Suprapubic skin (tissue), 4 donors: ENCODE measurements at regions not wholly inside any gene's neighbourhood (a gene's known extent, or its start where the extent isn't known, plus 50 kb on each side); places are given as distances from the start of the nearest gene placed in this dataset.

Experiments
- DNase-seq, 2 donors: peaks; one replicate each; pipeline ENCODE4 v3.0.0-alpha.2; 2019; ENCODE audit warnings: low spot score in 2 of 2
- H3K27ac ChIP-seq: fragments of 200-600 bp; sonication (generic); one replicate; pipeline ENCODE4 v1.5.1; 2019
- H3K27me3 ChIP-seq: fragments of 200-600 bp; sonication (generic); one replicate; pipeline ENCODE4 v1.5.1; 2019
- H3K36me3 ChIP-seq: fragments of 200-600 bp; sonication (generic); one replicate; pipeline ENCODE4 v1.5.1; 2019
- H3K4me1 ChIP-seq: fragments of 200-600 bp; sonication (generic); one replicate; pipeline ENCODE4 v1.5.1; 2019
- H3K4me3 ChIP-seq: fragments of 200-600 bp; sonication (generic); one replicate; pipeline ENCODE4 v1.5.1; 2019; ENCODE audit warnings: mild to moderate bottlenecking
- H3K9me3 ChIP-seq: fragments of 200-600 bp; sonication (generic); one replicate; pipeline ENCODE4 v1.5.1; 2019
- EP300 ChIP-seq: sonication (generic); formaldehyde crosslinking; IDR thresholded peaks from one replicate; pipeline ENCODE4 v1.6.1; 2017; ENCODE audit warnings: antibody characterized with exemption
- POLR2A ChIP-seq, 2 donors: fragments of 450-650 bp; IDR thresholded peaks; one replicate each; pipeline ENCODE4 v1.6.1; 2017; ENCODE audit warnings: antibody characterized with exemption in 2 of 2, mild to moderate bottlenecking in 2 of 2, moderate library complexity in 2 of 2
- POLR2AphosphoS5 ChIP-seq, 3 donors: sonication (generic); formaldehyde crosslinking; IDR thresholded peaks; one replicate each; pipeline ENCODE4 v1.6.1; 2017; ENCODE audit warnings: antibody characterized with exemption in 3 of 3
- WGBS: methylation state at CpG from one replicate; pipeline ENCODE4 v1.1.5; 2018; 5-methylcytosine and 5-hydroxymethylcytosine counted together
- TF ChIP-seq, protein P1 (sequence below), 2 donors: fragments of 200-600 bp in 1 of 2; fragments of 450-650 bp in 1 of 2; sonication (generic) in 1 of 2; IDR thresholded peaks; one replicate each; pipeline ENCODE4 v1.5.1; 2016 to 2019; ENCODE audit warnings: antibody characterized with exemption in 2 of 2, mild to moderate bottlenecking in 1 of 2, moderate library complexity in 1 of 2

DNA sequence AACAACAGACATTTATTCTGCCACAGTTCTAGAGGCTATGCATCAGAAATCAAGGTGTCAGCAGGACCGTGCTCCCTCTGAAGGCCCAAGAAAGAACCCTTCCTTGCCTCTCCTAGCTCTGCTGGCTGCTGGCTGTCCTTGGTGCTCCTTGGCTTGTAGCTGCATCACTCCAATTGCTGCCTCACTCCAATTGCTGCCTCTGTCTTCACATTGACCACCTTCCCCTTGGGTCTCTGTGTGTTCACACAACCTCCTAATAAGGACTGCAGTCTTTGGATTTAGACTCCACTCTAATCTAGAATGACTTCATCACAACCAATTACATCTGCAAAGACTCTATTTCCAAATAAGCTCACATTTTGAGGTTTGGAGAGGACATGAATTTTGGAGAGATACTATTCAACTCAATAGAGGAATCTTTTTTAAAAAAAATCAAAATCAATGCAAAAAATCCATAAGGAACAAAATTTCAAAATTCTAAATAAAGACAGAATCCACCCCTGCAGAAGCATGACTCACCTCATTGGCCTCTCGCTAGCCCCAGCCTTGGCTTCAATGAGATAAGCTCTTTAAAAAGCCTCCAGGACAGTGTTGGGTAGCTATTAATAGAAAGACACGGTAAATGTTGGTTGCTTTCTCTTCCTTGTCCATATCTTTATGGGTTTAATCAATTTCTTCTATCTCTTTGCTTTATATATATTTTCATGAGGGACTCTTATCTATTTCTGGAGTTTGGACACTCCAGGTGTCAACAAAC, 267.6 kb upstream of the MGAT5 start:
- WGBS = 53% methylated on average over 3 of the region's 3 CpGs
- Histone ChIP-seq H3K9me3 (no peaks in the 10 kb centered on the region), H3K4me1 (no peaks in the 10 kb centered on the region), H3K4me3 (no peak overlapping the region), H3K36me3 (no peaks in the 10 kb centered on the region), H3K27ac (no peak overlapping the region), H3K27me3 (peaks cover 3% of the 10 kb centered on the region)
- TF ChIP-seq EP300 (no peak), POLR2AphosphoS5 (IDR thresholded peaks at IDR 0.05) (no peak), POLR2A (IDR thresholded peaks at IDR 0.05) (no peak)
- TF ChIP-seq, protein P1, sequence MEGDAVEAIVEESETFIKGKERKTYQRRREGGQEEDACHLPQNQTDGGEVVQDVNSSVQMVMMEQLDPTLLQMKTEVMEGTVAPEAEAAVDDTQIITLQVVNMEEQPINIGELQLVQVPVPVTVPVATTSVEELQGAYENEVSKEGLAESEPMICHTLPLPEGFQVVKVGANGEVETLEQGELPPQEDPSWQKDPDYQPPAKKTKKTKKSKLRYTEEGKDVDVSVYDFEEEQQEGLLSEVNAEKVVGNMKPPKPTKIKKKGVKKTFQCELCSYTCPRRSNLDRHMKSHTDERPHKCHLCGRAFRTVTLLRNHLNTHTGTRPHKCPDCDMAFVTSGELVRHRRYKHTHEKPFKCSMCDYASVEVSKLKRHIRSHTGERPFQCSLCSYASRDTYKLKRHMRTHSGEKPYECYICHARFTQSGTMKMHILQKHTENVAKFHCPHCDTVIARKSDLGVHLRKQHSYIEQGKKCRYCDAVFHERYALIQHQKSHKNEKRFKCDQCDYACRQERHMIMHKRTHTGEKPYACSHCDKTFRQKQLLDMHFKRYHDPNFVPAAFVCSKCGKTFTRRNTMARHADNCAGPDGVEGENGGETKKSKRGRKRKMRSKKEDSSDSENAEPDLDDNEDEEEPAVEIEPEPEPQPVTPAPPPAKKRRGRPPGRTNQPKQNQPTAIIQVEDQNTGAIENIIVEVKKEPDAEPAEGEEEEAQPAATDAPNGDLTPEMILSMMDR (IDR thresholded peaks at IDR 0.05) = no peak
- DNase-seq = no peak

DNA sequence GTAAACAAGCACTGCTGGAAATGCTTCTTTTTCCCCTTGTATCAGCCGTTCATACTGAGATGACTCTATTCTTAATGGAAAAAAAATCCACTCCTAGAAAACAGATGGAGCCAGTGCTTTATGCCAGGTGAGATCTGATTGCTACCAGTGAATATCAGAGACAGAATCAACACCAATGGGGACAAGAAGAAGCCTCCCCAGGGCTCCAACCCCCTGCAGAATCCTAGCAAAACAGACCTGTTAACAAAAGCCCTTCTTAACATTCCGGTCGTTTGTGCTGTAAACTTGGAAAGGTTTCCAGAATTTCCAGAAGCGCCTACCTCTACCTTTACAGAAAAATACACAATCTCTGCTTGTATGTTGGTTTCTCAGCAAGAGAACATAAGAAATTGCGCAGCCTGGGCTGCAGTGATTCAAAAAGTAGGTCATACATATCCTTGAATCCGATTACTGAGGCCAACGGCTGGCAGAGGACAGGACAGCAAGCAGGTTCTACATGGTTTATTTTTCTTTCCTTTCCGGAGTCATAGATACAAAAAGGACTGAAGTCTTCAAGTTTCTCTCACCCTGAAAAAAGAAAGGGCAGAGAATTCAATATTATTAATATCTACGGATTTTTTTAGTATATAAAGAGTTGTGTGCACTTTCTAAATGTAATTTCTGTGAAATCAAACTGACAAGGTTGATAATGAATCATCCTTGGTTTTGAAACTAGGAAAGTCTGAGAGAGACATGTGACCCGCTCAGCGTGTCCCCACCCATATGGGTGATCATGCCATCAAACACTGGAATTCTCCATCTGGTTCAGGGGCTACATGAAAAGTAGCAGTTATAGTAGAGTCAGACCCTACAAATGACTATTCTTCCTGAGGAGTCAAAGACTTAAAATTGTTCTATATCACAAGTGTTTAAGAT, 266.7 kb upstream of the MGAT5 start:
- Histone ChIP-seq H3K27me3 (peaks cover 3% of the 10 kb centered on the region), H3K4me3 (no peak overlapping the region), H3K9me3 (no peaks in the 10 kb centered on the region), H3K27ac (no peak overlapping the region), H3K36me3 (no peaks in the 10 kb centered on the region), H3K4me1 (no peaks in the 10 kb centered on the region)
- no peak for DNase-seq
- WGBS = 45% methylated on average over 11 of the region's 11 CpGs
- TF ChIP-seq, protein P1 (IDR thresholded peaks at IDR 0.05) = no peak
- TF ChIP-seq EP300 (no peak), POLR2AphosphoS5 (IDR thresholded peaks at IDR 0.05) (no peak), POLR2A (IDR thresholded peaks at IDR 0.05) (no peak)

DNA sequence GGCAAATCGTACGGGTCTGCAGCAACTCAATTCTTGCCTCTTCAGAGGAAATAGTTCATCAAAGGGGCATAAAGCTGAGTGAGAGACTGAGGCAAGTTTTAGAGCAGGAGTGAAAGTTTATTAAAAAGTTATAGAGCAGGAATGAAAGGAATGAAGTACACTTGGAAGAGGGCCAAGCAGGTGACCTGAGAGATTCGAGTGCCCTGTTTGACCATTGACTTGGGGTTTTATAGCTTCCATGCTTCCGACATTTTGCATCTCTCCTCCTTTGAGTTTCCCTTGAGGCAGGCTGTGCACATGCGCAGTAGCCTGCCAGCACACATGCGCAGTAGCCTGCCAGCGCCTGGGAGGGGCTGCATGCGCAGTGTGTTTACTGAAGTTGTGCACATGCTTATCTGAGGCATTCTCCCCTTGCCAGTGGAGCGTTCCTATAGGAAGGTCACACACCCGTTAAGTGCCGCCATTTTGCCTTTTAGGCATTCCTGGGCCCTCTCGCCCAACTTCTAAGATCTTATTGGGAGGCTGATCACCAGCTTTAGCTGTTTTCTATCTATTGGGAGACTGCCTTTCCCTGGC, 265.5 kb upstream of the MGAT5 start:
- WGBS = 90% methylated on average over 12 of the region's 12 CpGs
- DNase-seq = no peak
- Histone ChIP-seq H3K4me3 (no peak overlapping the region), H3K4me1 (no peaks in the 10 kb centered on the region), H3K27me3 (peaks cover 3% of the 10 kb centered on the region), H3K9me3 (no peaks in the 10 kb centered on the region), H3K36me3 (no peaks in the 10 kb centered on the region), H3K27ac (no peak overlapping the region)
- TF ChIP-seq EP300 = no peak
- no peak for TF ChIP-seq POLR2A (IDR thresholded peaks at IDR 0.05)
- TF ChIP-seq, protein P1 (IDR thresholded peaks at IDR 0.05) = no peak
- TF ChIP-seq POLR2AphosphoS5 (IDR thresholded peaks at IDR 0.05) = no peak

DNA sequence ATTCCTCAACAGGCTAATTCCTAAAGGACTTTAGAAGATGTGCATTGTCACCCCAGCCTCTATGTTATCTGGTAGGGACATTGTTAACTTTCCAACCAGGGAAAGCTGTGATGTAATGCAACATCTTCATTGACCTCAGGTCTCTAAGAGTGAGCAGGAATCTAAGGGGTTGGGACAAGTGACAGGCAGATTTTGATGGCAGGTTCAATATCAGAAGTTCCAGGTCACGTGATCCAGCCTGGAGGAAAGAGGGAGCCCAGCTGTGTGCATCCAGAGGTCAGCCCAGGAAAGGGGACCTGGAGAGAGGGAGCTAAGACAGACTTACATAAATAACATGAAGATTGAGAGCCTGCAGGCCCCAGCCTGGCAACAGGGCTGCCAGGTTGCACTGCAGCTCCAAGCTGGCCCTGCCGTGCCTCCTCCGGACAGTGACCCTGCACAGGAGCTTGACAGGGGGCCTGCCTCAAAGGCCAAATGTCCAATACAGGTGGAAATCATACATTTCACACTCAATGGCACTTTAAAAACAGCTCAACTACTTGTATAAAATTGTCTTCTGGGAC, 262.2 kb upstream of the MGAT5 start:
- Histone ChIP-seq H3K9me3 (no peaks in the 10 kb centered on the region), H3K4me3 (no peak overlapping the region), H3K27me3 (no peaks in the 10 kb centered on the region), H3K27ac (no peak overlapping the region), H3K4me1 (no peaks in the 10 kb centered on the region), H3K36me3 (no peaks in the 10 kb centered on the region)
- no peak for DNase-seq
- WGBS = 83% methylated on average over 3 of the region's 3 CpGs
- TF ChIP-seq, protein P1 (IDR thresholded peaks at IDR 0.05) = no peak
- TF ChIP-seq POLR2A (IDR thresholded peaks at IDR 0.05) = no peak
- no peak for TF ChIP-seq POLR2AphosphoS5 (IDR thresholded peaks at IDR 0.05)
- no peak for TF ChIP-seq EP300
